C4-2B (cell line): ENCODE measurements at regions not wholly inside any gene's neighbourhood (a gene's known extent, or its start where the extent isn't known, plus 50 kb on each side); places are given as distances from the start of the nearest gene placed in this dataset.

Experiments
- H3K27ac ChIP-seq: fragments of 450-650 bp; 2 replicates; pipeline ENCODE4 v1.5.1; 2017
- CTCF ChIP-seq: fragments of 450-650 bp; conservative IDR thresholded peaks from 2 replicates; pipeline ENCODE4 v1.5.1; 2017; ENCODE audit warnings: mild to moderate bottlenecking
- ZFX ChIP-seq: fragments of 450-650 bp; IDR thresholded peaks from 2 replicates; pipeline ENCODE4 v1.6.1; 2017

DNA sequence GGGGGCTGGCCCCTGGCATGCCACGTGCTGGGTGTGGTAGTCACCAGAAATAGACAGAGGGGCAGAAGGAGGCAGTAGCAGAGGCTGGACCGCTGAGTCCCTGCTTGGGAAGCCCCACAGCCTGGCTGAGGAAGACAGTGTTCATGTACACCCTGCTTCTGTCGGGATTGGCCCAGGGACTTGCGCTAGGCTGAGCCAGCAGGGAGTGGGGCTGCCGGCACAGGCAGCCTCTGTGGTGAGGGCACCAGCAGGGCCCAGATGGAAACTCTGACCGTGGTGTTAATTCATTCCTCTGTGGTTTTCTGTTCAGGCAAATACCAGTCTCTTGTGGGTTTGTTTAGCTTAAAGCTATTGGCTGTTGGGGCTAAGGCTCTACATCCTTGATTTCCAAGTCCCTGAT, 108.6 kb upstream of the RAD23B start:
- H3K27ac ChIP-seq: no peak overlapping the region
- no peak for TF ChIP-seq CTCF
- no peak for TF ChIP-seq ZFX

DNA sequence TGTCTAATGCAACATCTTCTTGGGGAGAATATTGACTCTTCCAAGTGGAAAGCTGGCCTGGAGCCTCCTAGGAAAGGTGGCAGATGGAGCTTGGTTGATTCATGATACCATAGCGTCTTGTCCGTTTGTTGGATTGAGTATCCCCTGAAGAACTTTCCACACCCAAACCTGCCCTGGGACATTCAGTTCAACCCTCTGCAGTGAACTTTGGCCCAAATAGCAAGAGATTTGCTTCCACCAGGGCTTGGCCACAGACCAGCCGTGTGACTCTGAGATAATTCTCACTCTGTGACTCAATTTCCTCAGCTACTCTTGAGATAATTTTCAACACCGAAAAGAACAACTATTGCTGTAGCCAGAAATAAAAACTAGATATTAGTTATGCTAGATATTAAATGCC, 108.0 kb upstream of the RAD23B start:
- TF ChIP-seq ZFX: no peak
- no peak for TF ChIP-seq CTCF
- H3K27ac ChIP-seq: no peak overlapping the region

GRCh38 chr9:107175816-107176435, 107.2 kb upstream of the RAD23B start:
- TF ChIP-seq ZFX: no peak
- no peak for TF ChIP-seq CTCF
- H3K27ac ChIP-seq: no peak overlapping the region

DNA sequence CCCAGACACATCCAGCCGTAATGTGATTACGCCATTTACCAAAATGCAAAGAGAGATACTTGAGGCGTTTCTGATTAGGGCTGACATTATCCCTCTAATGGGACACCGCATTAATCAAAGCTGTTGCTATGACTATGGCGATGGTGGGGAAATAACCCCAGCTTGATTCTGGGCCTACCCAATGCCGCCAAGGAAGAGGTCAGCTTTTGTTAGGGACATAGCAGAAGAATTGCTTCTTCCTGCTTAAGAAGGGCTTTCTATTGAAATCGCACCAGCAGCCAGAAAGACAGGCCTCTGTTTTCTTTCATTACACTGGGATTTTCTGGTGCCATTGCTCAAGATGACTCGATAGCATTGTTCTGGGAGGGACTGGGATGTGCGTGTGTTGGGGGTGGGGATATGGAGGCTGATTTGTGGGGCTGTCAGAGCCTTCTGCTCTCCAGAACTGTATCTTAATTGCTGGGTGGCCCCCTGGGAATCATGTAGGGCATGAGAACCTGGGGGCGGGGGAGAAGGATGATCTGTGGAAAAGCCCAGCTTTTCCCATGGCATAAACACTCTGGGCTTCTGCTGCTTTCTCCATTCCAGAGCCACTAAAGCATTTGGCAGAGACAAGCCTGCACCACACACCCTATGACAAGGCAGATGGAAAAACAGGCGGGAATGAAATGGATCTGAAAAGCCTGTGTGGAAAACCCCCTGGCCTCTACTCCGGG, 106.5 kb upstream of the RAD23B start:
- no peak overlapping the region for H3K27ac ChIP-seq
- TF ChIP-seq ZFX (no peak), CTCF (no peak)

DNA sequence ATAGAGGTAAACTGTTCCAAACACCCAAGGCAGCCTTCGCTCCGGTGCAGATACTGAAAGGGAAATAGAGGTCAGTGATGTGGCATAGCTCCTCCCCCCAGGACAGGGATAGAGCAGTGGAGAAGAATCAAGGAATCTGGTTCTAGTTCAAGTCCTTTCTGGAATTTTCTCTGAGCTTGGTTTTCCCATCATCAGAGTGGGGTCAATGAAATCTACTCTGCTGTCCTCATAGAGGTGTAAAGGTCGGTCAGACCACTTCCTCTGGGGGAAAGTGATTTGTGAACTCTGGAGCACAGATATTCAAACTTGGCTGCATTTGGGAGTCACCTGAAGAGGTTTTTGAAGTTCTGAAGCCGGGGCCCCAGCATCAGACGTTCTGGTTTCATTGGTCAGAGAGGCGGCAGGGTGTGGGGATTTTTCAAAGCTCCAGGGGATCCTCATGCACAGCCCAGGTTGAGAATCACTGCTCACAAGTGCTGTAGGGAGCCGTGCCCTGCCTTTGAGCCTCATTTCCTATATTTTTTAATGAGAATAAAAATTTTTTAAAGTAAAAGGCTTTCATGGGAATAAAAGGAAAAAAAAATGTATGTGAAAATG, 105.7 kb upstream of the RAD23B start:
- TF ChIP-seq CTCF (no peak), ZFX (no peak)
- no peak overlapping the region for H3K27ac ChIP-seq

DNA sequence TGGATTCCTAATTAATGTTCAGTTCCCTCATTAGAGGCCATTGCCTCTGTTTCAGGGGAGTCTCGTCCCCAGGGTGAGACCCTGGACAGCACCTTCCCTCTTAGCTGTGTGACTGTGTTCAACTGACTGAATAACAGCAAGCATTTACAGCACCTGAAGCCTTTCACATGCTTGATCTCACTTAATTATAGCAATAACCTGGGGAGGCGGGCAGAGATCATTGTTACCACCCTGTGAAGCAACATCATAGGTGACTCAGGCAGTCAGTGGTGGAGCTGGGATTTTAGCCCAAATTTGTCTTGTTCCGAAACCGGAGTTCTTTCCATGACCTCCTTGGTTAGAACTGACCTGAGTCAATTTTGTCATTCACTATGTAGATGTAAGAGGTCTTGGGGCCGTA, 105.2 kb upstream of the RAD23B start:
- H3K27ac ChIP-seq: no peak overlapping the region
- TF ChIP-seq ZFX (no peak), CTCF (no peak)

GRCh38 chr9:107178293-107178692, 104.8 kb upstream of the RAD23B start:
- H3K27ac ChIP-seq: no peak overlapping the region
- TF ChIP-seq CTCF (no peak), ZFX (no peak)
